Gastroesophageal sphincter (tissue), 4 donors: ENCODE measurements at regions not wholly inside any gene's neighbourhood (a gene's known extent, or its start where the extent isn't known, plus 50 kb on each side); places are given as distances from the start of the nearest gene placed in this dataset.
A peak's percentile ranks its signal among the peaks of the same experiment; 100 is the strongest.

Source experiments
- ATAC-seq: fragments of 150-250 bp; one replicate; pipeline ENCODE4 v1.9.1; 2016; ENCODE audit warnings: mild to moderate bottlenecking, moderate library complexity
- H3K27ac ChIP-seq, 4 donors: fragments of 200-600 bp; sonication (generic) in 3 of 4; 1 replicate in 3 of 4; 2 replicates in 1 of 4; pipeline ENCODE4 v1.5.1; 2016 to 2019
- H3K27me3 ChIP-seq: fragments of 200-600 bp; sonication (generic); one replicate; pipeline ENCODE4 v1.5.1; 2019
- H3K36me3 ChIP-seq, 2 donors: fragments of 200-600 bp; sonication (generic); one replicate each; pipeline ENCODE4 v1.5.1; 2019; ENCODE audit warnings: control low read depth in 1 of 2
- H3K4me1 ChIP-seq, 3 donors: fragments of 200-600 bp; sonication (generic); 1 replicate in 2 of 3; 2 replicates in 1 of 3; pipeline ENCODE4 v1.5.1; 2016 to 2019; ENCODE audit warnings: control low read depth in 2 of 3
- H3K4me3 ChIP-seq, 2 donors: fragments of 200-600 bp; sonication (generic); one replicate each; pipeline ENCODE4 v1.5.1; 2019; ENCODE audit warnings: mild to moderate bottlenecking in 1 of 2, moderate library complexity in 1 of 2
- H3K9me3 ChIP-seq, 3 donors: fragments of 200-600 bp; sonication (generic); one replicate each; pipeline ENCODE4 v1.5.1; 2017 to 2019; ENCODE audit warnings: control low read depth in 2 of 3
- CTCF ChIP-seq, 4 experiments: fragments of 200-600 bp in 2 of 4; fragments of 450-650 bp in 2 of 4; sonication (generic) in 1 of 4; IDR thresholded peaks; one replicate each; pipeline ENCODE4 v1.5.1; 2017 to 2019; ENCODE audit warnings: antibody characterized with exemption in 4 of 4, mild to moderate bottlenecking in 2 of 4, moderate library complexity in 2 of 4
- EP300 ChIP-seq: sonication (generic); formaldehyde crosslinking; IDR thresholded peaks from one replicate; pipeline ENCODE4 v1.6.1; 2017; ENCODE audit warnings: antibody characterized with exemption, mild to moderate bottlenecking
- POLR2A ChIP-seq, 2 donors: fragments of 450-650 bp; IDR thresholded peaks; one replicate each; pipeline ENCODE4 v1.6.1; 2017; ENCODE audit warnings: antibody characterized with exemption in 2 of 2, mild to moderate bottlenecking in 2 of 2, moderate library complexity in 1 of 2
- POLR2AphosphoS5 ChIP-seq: sonication (generic); formaldehyde crosslinking; IDR thresholded peaks from one replicate; pipeline ENCODE4 v1.6.1; 2017; ENCODE audit warnings: antibody characterized with exemption
- WGBS, 2 donors: methylation state at CpG; one replicate each; pipeline ENCODE4 v1.1.5; 2018; ENCODE audit warnings: low coverage in 1 of 2; 5-methylcytosine and 5-hydroxymethylcytosine counted together

DNA sequence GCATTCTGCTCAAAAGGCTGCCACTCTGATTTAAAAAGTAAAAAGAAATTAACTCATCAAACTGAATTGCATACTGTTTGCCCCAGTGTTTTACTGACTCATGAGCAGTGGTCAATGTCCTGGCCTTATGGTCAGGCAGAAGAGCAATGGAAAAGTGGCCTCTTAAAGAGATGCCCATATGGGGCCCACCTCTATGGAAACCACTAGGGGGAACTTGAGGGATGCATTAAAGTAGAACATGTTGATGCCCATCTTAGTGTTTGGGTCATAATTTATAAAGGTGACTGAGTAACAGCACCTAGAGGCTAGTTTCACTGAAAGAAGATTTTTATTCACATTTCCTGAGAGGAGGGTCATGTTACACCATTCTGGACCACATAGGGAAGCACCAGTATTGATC is 66.5 kb upstream of the RNU6-1 start:
- ATAC-seq: no peak
- no peak overlapping the region for H3K4me3 ChIP-seq
- no peaks in the 10 kb centered on the region for H3K36me3 ChIP-seq
- H3K27ac ChIP-seq: no peak overlapping the region
- peaks cover 0 to 7% (median 0%) of the 10 kb centered on the region in 3 donors for H3K9me3 ChIP-seq
- H3K4me1 ChIP-seq: peaks cover 0 to 4% (median 2%) of the 10 kb centered on the region in 3 donors
- TF ChIP-seq POLR2A (IDR thresholded peaks at IDR 0.05): no peak
- TF ChIP-seq CTCF (IDR thresholded peaks at IDR 0.05): peak in 1 of 4 experiments; percentile 12
- H3K27me3 ChIP-seq: no peaks in the 10 kb centered on the region

GRCh38 chr15:67907184-67907723 is 67.4 kb upstream of the RNU6-1 start:
- Histone ChIP-seq H3K36me3 (no peaks in the 10 kb centered on the region), H3K27me3 (no peaks in the 10 kb centered on the region), H3K4me3 (no peak overlapping the region), H3K4me1 (peaks cover 0 to 12% (median 3%) of the 10 kb centered on the region in 3 donors), H3K9me3 (peaks cover 0 to 7% (median 0%) of the 10 kb centered on the region in 3 donors), H3K27ac (no peak overlapping the region)
- WGBS, 2 donors: 100% methylated on average over 1 to 2 of the region's 2 CpGs
- no peak for TF ChIP-seq POLR2AphosphoS5
- TF ChIP-seq EP300: no peak
- TF ChIP-seq CTCF (IDR thresholded peaks at IDR 0.05): no peak
- no peak for TF ChIP-seq POLR2A (IDR thresholded peaks at IDR 0.05)
- no peak for ATAC-seq

DNA sequence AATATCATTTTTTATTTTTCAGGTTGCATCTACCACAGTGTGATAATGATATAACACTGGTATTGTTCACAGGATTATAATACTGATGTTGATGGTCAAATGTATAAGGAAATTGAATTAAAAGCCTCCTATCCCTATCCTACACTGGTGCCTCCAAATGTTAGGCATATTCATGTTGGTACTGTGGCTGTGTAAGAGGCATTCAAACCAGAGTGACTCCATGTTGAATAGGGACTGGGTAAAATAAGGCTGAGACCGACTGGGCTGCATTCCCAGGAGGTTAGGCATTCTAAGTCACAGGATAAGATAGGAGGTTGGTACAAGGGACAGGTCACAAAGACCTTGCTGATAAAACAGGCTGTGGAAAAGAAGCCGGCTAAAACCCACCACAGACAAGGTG is 68.9 kb upstream of the RNU6-1 start:
- H3K4me3 ChIP-seq: no peak overlapping the region
- peaks cover 0 to 15% (median 3%) of the 10 kb centered on the region in 3 donors for H3K4me1 ChIP-seq
- no peak for ATAC-seq
- H3K9me3 ChIP-seq: peaks cover 0 to 7% (median 0%) of the 10 kb centered on the region in 3 donors
- H3K36me3 ChIP-seq: no peaks in the 10 kb centered on the region
- no peak for TF ChIP-seq POLR2A (IDR thresholded peaks at IDR 0.05)
- TF ChIP-seq CTCF (IDR thresholded peaks at IDR 0.05): no peak
- TF ChIP-seq POLR2AphosphoS5: no peak
- TF ChIP-seq EP300: no peak
- no peak overlapping the region for H3K27ac ChIP-seq
- WGBS, 2 donors: 88 to 100% methylated on average over 1 to 2 of the region's 2 CpGs
- no peaks in the 10 kb centered on the region for H3K27me3 ChIP-seq

DNA sequence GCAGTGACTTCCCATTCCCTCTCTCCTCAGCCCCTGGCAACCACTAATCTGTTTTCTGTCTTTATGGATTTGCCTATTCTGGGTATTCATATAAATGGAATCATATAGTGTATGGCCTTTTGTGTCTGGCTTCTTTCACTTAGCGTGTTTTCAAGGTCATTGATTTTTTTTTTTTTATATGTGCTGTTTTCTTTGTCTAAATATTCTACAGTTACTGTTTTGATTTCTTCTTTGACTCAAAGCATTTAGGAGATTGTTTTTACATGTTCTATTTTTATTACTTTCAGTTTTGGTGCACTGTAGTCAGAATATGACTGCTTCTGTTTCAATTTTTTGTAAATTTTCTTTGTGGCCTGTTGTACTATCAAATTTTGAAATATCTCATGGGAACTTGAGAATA is 71.9 kb upstream of the RNU6-1 start:
- Histone ChIP-seq H3K4me1 (peaks cover 8 to 44% (median 17%) of the 10 kb centered on the region in 3 donors), H3K4me3 (no peak overlapping the region), H3K27me3 (no peaks in the 10 kb centered on the region), H3K27ac (peak overlapping the region in 1 of 4 donors; percentile 32), H3K9me3 (peaks cover 0 to 7% (median 0%) of the 10 kb centered on the region in 3 donors), H3K36me3 (no peaks in the 10 kb centered on the region)
- no peak for TF ChIP-seq EP300
- no peak for TF ChIP-seq POLR2AphosphoS5
- no peak for TF ChIP-seq POLR2A (IDR thresholded peaks at IDR 0.05)
- TF ChIP-seq CTCF (IDR thresholded peaks at IDR 0.05): no peak
- ATAC-seq: no peak
- 0% methylated on average over 1 of the region's 1 CpG for WGBS, 2 donors

GRCh38 chr15:67914028-67914427 is 74.2 kb upstream of the RNU6-1 start:
- Histone ChIP-seq H3K27ac (peak overlapping the region in 3 of 4 donors; percentile 80 to 95 (median 83)), H3K9me3 (peaks cover 0 to 7% (median 0%) of the 10 kb centered on the region in 3 donors)

More at GRCh38 chr15:67914028-67914427, 74.2 kb upstream of the RNU6-1 start:
- no peak for TF ChIP-seq POLR2AphosphoS5
- Histone ChIP-seq H3K4me1 (peaks cover 21 to 67% (median 27%) of the 10 kb centered on the region in 3 donors), H3K4me3 (no peak overlapping the region), H3K36me3 (no peaks in the 10 kb centered on the region), H3K27me3 (no peaks in the 10 kb centered on the region)
- ATAC-seq: no peak
- 78 to 100% methylated on average over 1 of the region's 1 CpG for WGBS, 2 donors
